HepG2 (cell line): ENCODE measurements at regions not wholly inside any gene's neighbourhood (a gene's known extent, or its start where the extent isn't known, plus 50 kb on each side); places are given as distances from the start of the nearest gene placed in this dataset.

Experiments used
- EHMT2 ChIP-seq: fragments of 200-600 bp; sonication (generic); IDR thresholded peaks from 2 replicates; pipeline ENCODE4 v1.7.0; 2017; ENCODE audit warnings: antibody characterized with exemption, low read depth, low read length, borderline replicate concordance
- EP300 ChIP-seq, 3 experiments: sonication (generic) in 1 of 3; formaldehyde crosslinking in 1 of 3; IDR thresholded peaks; 2 replicates each; pipeline versions ENCODE4 v1.5.1 to v1.6.1; 2011 to 2020; ENCODE audit warnings: low read depth in 2 of 3, low read length in 2 of 3, borderline replicate concordance in 1 of 3, improper control_type of control experiment in 1 of 3, mild to moderate bottlenecking in 1 of 3, missing genetic modification reagents in 1 of 3, moderate library complexity in 1 of 3
- HDAC1 ChIP-seq: sonication (generic); formaldehyde crosslinking; IDR thresholded peaks from 2 replicates; pipeline ENCODE4 v1.5.1; 2020; ENCODE audit warnings: mild to moderate bottlenecking, missing genetic modification reagents
- HNF4G ChIP-seq, 2 experiments: sonication (generic) in 1 of 2; formaldehyde crosslinking in 1 of 2; IDR thresholded peaks; 2 replicates each; pipeline versions ENCODE4 v1.4.0 to v1.6.1; 2011 to 2020; ENCODE audit warnings: borderline replicate concordance in 2 of 2, low read depth in 2 of 2, mild to moderate bottlenecking in 2 of 2, low read length in 1 of 2, missing genetic modification reagents in 1 of 2, moderate library complexity in 1 of 2
- KDM1A ChIP-seq: IDR thresholded peaks from 2 replicates; pipeline ENCODE4 v1.6.1; 2016; ENCODE audit warnings: missing compliant biosample characterization
- NONO ChIP-seq, 2 experiments: fragments of 450-650 bp in 1 of 2; sonication (generic) in 1 of 2; formaldehyde crosslinking in 1 of 2; IDR thresholded peaks in 1 of 2; conservative IDR thresholded peaks in 1 of 2; 2 replicates each; pipeline versions ENCODE4 v1.6.1 to v1.8.0; 2017 to 2022; ENCODE audit warnings: mild to moderate bottlenecking in 1 of 2, missing genetic modification reagents in 1 of 2, moderate library complexity in 1 of 2
- PBX3 ChIP-seq: sonication (generic); formaldehyde crosslinking; IDR thresholded peaks from 2 replicates; pipeline ENCODE4 v1.8.1; 2023; ENCODE audit warnings: missing genetic modification reagents, inconsistent platforms, borderline replicate concordance
- RBFOX2 ChIP-seq: fragments of 200-400 bp; formaldehyde crosslinking; IDR thresholded peaks from 2 replicates; pipeline ENCODE4 v1.6.1; 2017; ENCODE audit warnings: low read depth, mild to moderate bottlenecking, low read length
- SNRNP70 ChIP-seq: fragments of 200-400 bp; formaldehyde crosslinking; IDR thresholded peaks from 2 replicates; pipeline ENCODE4 v1.6.1; 2017; ENCODE audit warnings: mild to moderate bottlenecking, low read depth, low read length, moderate library complexity
- TOPORS ChIP-seq: sonication (generic); formaldehyde crosslinking; IDR thresholded peaks from 2 replicates; pipeline ENCODE4 v1.8.0; 2023; ENCODE audit warnings: mild to moderate bottlenecking, missing genetic modification reagents
- ZBTB3 ChIP-seq: sonication (generic); formaldehyde crosslinking; IDR thresholded peaks from 2 replicates; pipeline ENCODE4 v1.4.0; 2020; ENCODE audit warnings: low read depth, mild to moderate bottlenecking, moderate library complexity, missing genetic modification reagents, borderline replicate concordance
- ZNF335 ChIP-seq: sonication (generic); formaldehyde crosslinking; IDR thresholded peaks from 2 replicates; pipeline ENCODE4 v1.4.0; 2020; ENCODE audit warnings: missing genetic modification reagents
- ZNF430 ChIP-seq: sonication (generic); formaldehyde crosslinking; IDR thresholded peaks from 2 replicates; pipeline ENCODE4 v1.9.0; 2021; ENCODE audit warnings: mild to moderate bottlenecking, missing genetic modification reagents
- ZNF451 ChIP-seq: sonication (generic); formaldehyde crosslinking; IDR thresholded peaks from 2 replicates; pipeline ENCODE4 v1.5.0; 2020; ENCODE audit warnings: mild to moderate bottlenecking, missing genetic modification reagents
- TF ChIP-seq, protein P1 (sequence below): sonication (generic); formaldehyde crosslinking; IDR thresholded peaks from 2 replicates; pipeline ENCODE4 v1.9.0; 2021; ENCODE audit warnings: missing genetic modification reagents, borderline replicate concordance

- TF ChIP-seq, protein P1, sequence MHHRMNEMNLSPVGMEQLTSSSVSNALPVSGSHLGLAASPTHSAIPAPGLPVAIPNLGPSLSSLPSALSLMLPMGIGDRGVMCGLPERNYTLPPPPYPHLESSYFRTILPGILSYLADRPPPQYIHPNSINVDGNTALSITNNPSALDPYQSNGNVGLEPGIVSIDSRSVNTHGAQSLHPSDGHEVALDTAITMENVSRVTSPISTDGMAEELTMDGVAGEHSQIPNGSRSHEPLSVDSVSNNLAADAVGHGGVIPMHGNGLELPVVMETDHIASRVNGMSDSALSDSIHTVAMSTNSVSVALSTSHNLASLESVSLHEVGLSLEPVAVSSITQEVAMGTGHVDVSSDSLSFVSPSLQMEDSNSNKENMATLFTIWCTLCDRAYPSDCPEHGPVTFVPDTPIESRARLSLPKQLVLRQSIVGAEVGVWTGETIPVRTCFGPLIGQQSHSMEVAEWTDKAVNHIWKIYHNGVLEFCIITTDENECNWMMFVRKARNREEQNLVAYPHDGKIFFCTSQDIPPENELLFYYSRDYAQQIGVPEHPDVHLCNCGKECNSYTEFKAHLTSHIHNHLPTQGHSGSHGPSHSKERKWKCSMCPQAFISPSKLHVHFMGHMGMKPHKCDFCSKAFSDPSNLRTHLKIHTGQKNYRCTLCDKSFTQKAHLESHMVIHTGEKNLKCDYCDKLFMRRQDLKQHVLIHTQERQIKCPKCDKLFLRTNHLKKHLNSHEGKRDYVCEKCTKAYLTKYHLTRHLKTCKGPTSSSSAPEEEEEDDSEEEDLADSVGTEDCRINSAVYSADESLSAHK, result no peak
- TF ChIP-seq SNRNP70, result no peak
- no peak for TF ChIP-seq HDAC1 (CRISPR knock-in tag)
- TF ChIP-seq ZNF335, result no peak
- no peak for TF ChIP-seq PBX3 (CRISPR knock-in tag)
- no peak for TF ChIP-seq EHMT2
- no peak for TF ChIP-seq HNF4G (IDR thresholded peaks at IDR 0.05; ENCODE audit: borderline replicate concordance, low read depth, low read length)
- TF ChIP-seq HNF4G (CRISPR knock-in tag; IDR thresholded peaks at IDR 0.05; ENCODE audit: borderline replicate concordance, low read depth), result no peak
- TF ChIP-seq NONO (IDR thresholded peaks at IDR 0.05), result no peak
- no peak for TF ChIP-seq NONO (CRISPR knock-in tag; conservative IDR thresholded peaks at IDR 0.05)
- TF ChIP-seq RBFOX2, result no peak
- no peak for TF ChIP-seq ZBTB3 (CRISPR knock-in tag)
- no peak for TF ChIP-seq ZNF451 (CRISPR knock-in tag)
- no peak for TF ChIP-seq KDM1A (CRISPR knock-in tag)
- TF ChIP-seq ZNF430 (CRISPR knock-in tag), result no peak
- TF ChIP-seq TOPORS (CRISPR knock-in tag), result no peak
- no peak for TF ChIP-seq EP300 (IDR thresholded peaks at IDR 0.05; ENCODE audit: low read depth in 2 of 2, low read length in 2 of 2)
- TF ChIP-seq EP300 (CRISPR knock-in tag; IDR thresholded peaks at IDR 0.05; ENCODE audit: borderline replicate concordance), result no peak
These were observed 92.4 kb upstream of the EYS start (continued) for GRCh38 chr6:65799389-65799788.
